K562 (cell line): ENCODE measurements at regions not wholly inside any gene's neighbourhood (a gene's known extent, or its start where the extent isn't known, plus 50 kb on each side); places are given as distances from the start of the nearest gene placed in this dataset.

Experiments
- ATAC-seq: fragments of 200-7000 bp; cut with Tn5 transposase; 3 replicates; pipeline ENCODE4 v1.9.1; 2020; ENCODE audit warnings: moderate library complexity
- BruUV-seq: library from RNA; stranded (reverse); fragments of 400-500 nt; replicated peaks from 2 replicates; lab custom pipeline; 2021; lab: Mats Ljungman, UMichigan
- CTCF ChIA-PET: fragments of 300-600 bp; formaldehyde crosslinking; extraction: SDS; loops from one replicate; lab custom pipeline; 2021; ENCODE audit warnings: low intra/inter-chr PET ratio; lab: Yijun Ruan, JAX
- POLR2A ChIA-PET: fragments of 300-600, 350-650 bp; sonication (Branson Sonifier 250); formaldehyde crosslinking; extraction: SDS; loops from one replicate; lab custom pipeline; 2021; ENCODE audit warnings: antibody characterized with exemption, inconsistent platforms; lab: Yijun Ruan, JAX
- DNase-seq, 4 experiments: peaks; one replicate each; pipeline versions ENCODE4 v3.0.0 to v3.0.0-alpha.2; 2011 to 2018; ENCODE audit warnings: low spot score in 3 of 4, mixed read lengths in 3 of 4; ENCODE audit errors: extremely low read depth in 1 of 4
- FAIRE-seq: peaks from 2 replicates; lab custom pipeline; 2011; peaks lifted over from hg19 to GRCh38; lab: Jason Lieb, UNC
- H2AFZ ChIP-seq: 2 replicates; pipeline ENCODE4 v1.6.0; 2011; ENCODE audit warnings: low read depth, low read length, control low read depth, inconsistent platforms
- H3K27ac ChIP-seq: fragments of 200-600 bp; 3 replicates; pipeline ENCODE4 v1.8.0; 2011; ENCODE audit warnings: low read depth, mild to moderate bottlenecking, control low read depth, inconsistent platforms, low read length, moderate library complexity, mixed read lengths; ENCODE audit errors: extremely low read depth
- H3K27me3 ChIP-seq, 2 experiments: fragments of 300-600 bp in 1 of 2; 2 replicates in 1 of 2; 3 replicates in 1 of 2; pipeline versions ENCODE4 v1.6.0 to v1.8.0; 2011; ENCODE audit warnings: inconsistent platforms in 2 of 2, low read length in 2 of 2, mild to moderate bottlenecking in 1 of 2, mixed read lengths in 1 of 2, moderate library complexity in 1 of 2; ENCODE audit not compliant: control insufficient read depth in 2 of 2, insufficient read depth in 2 of 2
- H3K36me3 ChIP-seq: fragments of 300-600 bp; 3 replicates; pipeline ENCODE4 v1.8.0; 2011; ENCODE audit warnings: mild to moderate bottlenecking, low read length, inconsistent platforms; ENCODE audit not compliant: control insufficient read depth, insufficient read depth
- H3K4me1 ChIP-seq, 2 experiments: fragments of 200-600 bp in 1 of 2; replicated peaks in 1 of 2; 2 replicates in 1 of 2; 3 replicates in 1 of 2; pipeline versions ENCODE4 v1.5.1 to v1.8.0; 2011; ENCODE audit warnings: inconsistent platforms in 2 of 2, low read length in 2 of 2, mild to moderate bottlenecking in 1 of 2, mixed read lengths in 1 of 2, moderate library complexity in 1 of 2; ENCODE audit not compliant: control insufficient read depth in 2 of 2, insufficient read depth in 2 of 2
- H3K4me2 ChIP-seq: 2 replicates; pipeline ENCODE4 v1.6.1; 2011; ENCODE audit warnings: low read length, control low read depth, inconsistent platforms, mixed read lengths; ENCODE audit not compliant: insufficient read depth
- H3K4me3 ChIP-seq: fragments of 200-600 bp; sonication (generic), shearing (Covaris generic); 2 replicates; pipeline ENCODE4 v1.5.1; 2016; ENCODE audit warnings: control low read depth, inconsistent platforms
- H3K79me2 ChIP-seq: fragments of 200-600 bp; 3 replicates; pipeline ENCODE4 v1.8.0; 2011; ENCODE audit warnings: low read length, inconsistent platforms; ENCODE audit not compliant: control insufficient read depth, insufficient read depth
- H3K9ac ChIP-seq, 2 experiments: 2 replicates each; pipeline versions ENCODE4 v1.6.0 to v1.6.1; 2011; ENCODE audit warnings: low read depth in 2 of 2, low read length in 2 of 2, control low read depth in 1 of 2, inconsistent platforms in 1 of 2, mild to moderate bottlenecking in 1 of 2, mixed read lengths in 1 of 2; ENCODE audit not compliant: insufficient read depth in 1 of 2
- H3K9me1 ChIP-seq: one replicate; pipeline ENCODE4 v1.6.0; 2011; ENCODE audit warnings: inconsistent platforms, mild to moderate bottlenecking, low read length, moderate library complexity; ENCODE audit not compliant: control insufficient read depth, insufficient read depth
- H3K9me3 ChIP-seq: replicated peaks from 2 replicates; pipeline ENCODE4 v1.5.1; 2011; ENCODE audit warnings: low read depth, low read length, inconsistent platforms; ENCODE audit not compliant: control insufficient read depth, insufficient read depth
- H4K20me1 ChIP-seq: replicated peaks from 2 replicates; pipeline ENCODE4 v1.6.1; 2011; ENCODE audit warnings: low read length, inconsistent platforms, mixed read lengths; ENCODE audit not compliant: control insufficient read depth, insufficient read depth
- ATF3 ChIP-seq, 2 experiments: fragments of 450-650 bp in 1 of 2; sonication (generic) in 1 of 2; formaldehyde crosslinking in 1 of 2; IDR thresholded peaks in 1 of 2; conservative IDR thresholded peaks in 1 of 2; 2 replicates each; pipeline versions ENCODE4 v1.6.1 to v1.8.1; 2016 to 2023; ENCODE audit warnings: mild to moderate bottlenecking in 2 of 2, moderate library complexity in 2 of 2, inconsistent platforms in 1 of 2, missing genetic modification reagents in 1 of 2
- CCAR2 ChIP-seq: fragments of 200-400 bp; formaldehyde crosslinking; IDR thresholded peaks from 2 replicates; pipeline ENCODE4 v1.6.1; 2017; ENCODE audit warnings: mild to moderate bottlenecking, low read depth, low read length
- FOSL1 ChIP-seq: fragments of 200-800 bp; sonication (Bioruptor generic); conservative IDR thresholded peaks from 2 replicates; pipeline ENCODE4 v1.6.1; 2016; ENCODE audit warnings: missing genetic modification characterization, missing compliant biosample characterization
- FOXO4 ChIP-seq: fragments of 450-650 bp; formaldehyde crosslinking; IDR thresholded peaks from 2 replicates; pipeline ENCODE4 v1.4.0; 2020; ENCODE audit warnings: mild to moderate bottlenecking, moderate library complexity
- KAT8 ChIP-seq: fragments of 450-650 bp; IDR thresholded peaks from 2 replicates; pipeline ENCODE4 v1.6.1; 2016; ENCODE audit warnings: low read depth, mild to moderate bottlenecking
- SRSF1 ChIP-seq: fragments of 200-400 bp; formaldehyde crosslinking; IDR thresholded peaks from 2 replicates; pipeline ENCODE4 v1.6.1; 2017; ENCODE audit warnings: mild to moderate bottlenecking, low read depth, low read length, moderate library complexity
- TAF9B ChIP-seq: fragments of 450-650 bp; IDR thresholded peaks from 2 replicates; pipeline ENCODE4 v1.6.1; 2018; ENCODE audit warnings: mild to moderate bottlenecking; ENCODE audit not compliant: partially characterized antibody
- ZC3H11A ChIP-seq: IDR thresholded peaks from 2 replicates; pipeline ENCODE4 v1.6.1; 2012; ENCODE audit warnings: low read depth, low read length, improper control_type of control experiment
- ZNF668 ChIP-seq: fragments of 250-450 bp; sonication (Bioruptor Pico); IDR thresholded peaks from 2 replicates; pipeline ENCODE4 v1.8.0; 2022; ENCODE audit warnings: mild to moderate bottlenecking, inconsistent platforms
- WGBS: fragments of 100-300 bp; shearing (Covaris generic); methylation state at CpG from one replicate; pipeline ENCODE4 v1.1.6; 2016; ENCODE audit warnings: low coverage, mixed read lengths; ENCODE audit not compliant: insufficient coverage; ENCODE audit errors: missing lambda C conversion rate; 5-methylcytosine and 5-hydroxymethylcytosine counted together
- in situ Hi-C: fragments of 300-500 bp; cut with MboI; formaldehyde crosslinking; loops from 4 replicates; pipeline ENCODE4 v1.15.0; 2018; ENCODE audit warnings: inconsistent platforms, mixed read lengths
- intact Hi-C: fragments of 100-400 bp; cut with micrococcal nuclease; formaldehyde crosslinking; loops from 2 replicates; pipeline ENCODE4 v1.14.2; 2022

- TF ChIP-seq FOSL1 (tag): no peak
These were observed 185.2 kb upstream of the CTSO start (continued) for GRCh38 chr4:156138781-156139280.

DNA sequence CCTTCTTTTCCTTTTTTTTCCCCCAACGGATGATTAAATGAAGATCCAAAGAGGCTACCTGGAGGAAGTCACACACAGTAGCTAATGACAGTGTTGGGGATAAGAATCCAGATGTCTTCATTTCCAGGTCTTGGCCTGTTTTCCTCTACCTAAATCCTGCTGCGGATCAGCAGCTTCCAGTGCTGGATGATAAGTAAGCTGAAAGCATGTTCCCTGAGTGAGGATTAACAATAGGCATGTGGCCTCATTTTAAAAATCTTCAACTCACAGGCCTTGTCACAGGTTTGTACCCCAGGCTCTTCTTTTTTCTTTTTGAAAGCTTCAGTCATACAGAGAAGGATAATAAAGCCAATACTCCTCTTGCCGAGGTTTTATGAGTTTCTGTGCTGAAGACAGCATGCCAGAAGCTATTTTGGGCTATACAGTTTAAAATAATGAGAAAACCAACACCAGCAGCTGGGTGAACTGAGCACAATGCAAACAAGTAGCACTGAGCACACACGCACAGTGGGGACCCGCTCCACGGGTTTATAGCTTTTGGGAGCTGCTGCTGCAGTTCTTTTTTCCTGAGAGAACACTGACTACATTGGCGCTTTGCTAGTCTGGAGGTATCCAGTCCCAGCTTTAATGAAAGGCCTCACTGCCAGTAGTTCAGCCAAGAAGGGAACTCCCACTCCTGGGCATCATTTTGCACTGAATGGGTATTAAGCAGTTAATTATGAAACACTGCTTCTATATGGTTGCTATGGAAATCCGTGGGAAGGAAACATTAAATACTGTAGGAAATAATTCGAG is 184.2 kb upstream of the CTSO start:
- H3K4me1 ChIP-seq: no peaks in the 10 kb centered on the region
- no peaks in the 10 kb centered on the region for H3K79me2 ChIP-seq
- no peaks in the 10 kb centered on the region for H3K27me3 ChIP-seq
- no peak for FAIRE-seq
- intact Hi-C loops (no loop called here), in situ Hi-C loops (no loop called here)
- H3K9me3 ChIP-seq: no peaks in the 10 kb centered on the region
- DNase-seq: no peak
- POLR2A ChIA-PET: no interaction called here
- H3K4me3 ChIP-seq: no peak overlapping the region
- no peak for ATAC-seq
- H3K9ac ChIP-seq: no peak overlapping the region
- CTCF ChIA-PET: no interaction called here
- no peak overlapping the region for H3K4me2 ChIP-seq
- H3K9me1 ChIP-seq: no peaks in the 10 kb centered on the region
- H4K20me1 ChIP-seq: no peaks in the 10 kb centered on the region
- no peak overlapping the region for H2AFZ ChIP-seq
- no TSS peak for BruUV-seq
- no peak overlapping the region for H3K27ac ChIP-seq
- WGBS: 0% methylated on average over 9 of the region's 9 CpGs
- no peaks in the 10 kb centered on the region for H3K36me3 ChIP-seq
- TF ChIP-seq KAT8: no peak
- TF ChIP-seq SRSF1: no peak
- TF ChIP-seq ZC3H11A: no peak
- no peak for TF ChIP-seq FOXO4 (CRISPR knock-in tag)
- no peak for TF ChIP-seq ATF3 (IDR thresholded peaks at IDR 0.05)
- no peak for TF ChIP-seq ATF3 (CRISPR knock-in tag; conservative IDR thresholded peaks at IDR 0.05)
- TF ChIP-seq ZNF668 (CRISPR knock-in tag): no peak
- TF ChIP-seq CCAR2: no peak
- TF ChIP-seq TAF9B: no peak
